ENCODE measurements at regions not wholly inside any gene's neighbourhood (a gene's known extent, or its start where the extent isn't known, plus 50 kb on each side); places are given as distances from the start of the nearest gene placed in this dataset.

- TF ChIP-seq CTCF (conservative IDR thresholded peaks at IDR 0.05 in 1 of 2, IDR thresholded peaks at IDR 0.05 in 1 of 2; ENCODE audit: low read depth in 1 of 2, low read length in 2 of 2) (no peak), EZH2 (IDR thresholded peaks at IDR 0.05; ENCODE audit: low read length, missing control alignments) (no peak)
Observed at GRCh38 chr4:129929984-129930383, 834.0 kb downstream of the C4orf33 start.

Data from fibroblast of lung (primary cell).